Fibroblast of villous mesenchyme (primary cell): ENCODE measurements at regions not wholly inside any gene's neighbourhood (a gene's known extent, or its start where the extent isn't known, plus 50 kb on each side); places are given as distances from the start of the nearest gene placed in this dataset.

Source experiments
- DNase-seq: peaks from one replicate; pipeline ENCODE4 v3.0.0-alpha.2; 2010; ENCODE audit warnings: low read depth
- H3K4me3 ChIP-seq: 2 replicates; pipeline ENCODE4 v1.5.1; 2011; ENCODE audit warnings: low read depth, mild to moderate bottlenecking, low read length
- TF ChIP-seq, protein P1 (sequence below): IDR thresholded peaks from 2 replicates; pipeline ENCODE4 v1.5.1; 2012; ENCODE audit warnings: low read depth, mild to moderate bottlenecking, low read length; ENCODE audit not compliant: insufficient read depth

- H3K4me3 ChIP-seq, result no peak overlapping the region
- DNase-seq, result no peak
- TF ChIP-seq, protein P1, sequence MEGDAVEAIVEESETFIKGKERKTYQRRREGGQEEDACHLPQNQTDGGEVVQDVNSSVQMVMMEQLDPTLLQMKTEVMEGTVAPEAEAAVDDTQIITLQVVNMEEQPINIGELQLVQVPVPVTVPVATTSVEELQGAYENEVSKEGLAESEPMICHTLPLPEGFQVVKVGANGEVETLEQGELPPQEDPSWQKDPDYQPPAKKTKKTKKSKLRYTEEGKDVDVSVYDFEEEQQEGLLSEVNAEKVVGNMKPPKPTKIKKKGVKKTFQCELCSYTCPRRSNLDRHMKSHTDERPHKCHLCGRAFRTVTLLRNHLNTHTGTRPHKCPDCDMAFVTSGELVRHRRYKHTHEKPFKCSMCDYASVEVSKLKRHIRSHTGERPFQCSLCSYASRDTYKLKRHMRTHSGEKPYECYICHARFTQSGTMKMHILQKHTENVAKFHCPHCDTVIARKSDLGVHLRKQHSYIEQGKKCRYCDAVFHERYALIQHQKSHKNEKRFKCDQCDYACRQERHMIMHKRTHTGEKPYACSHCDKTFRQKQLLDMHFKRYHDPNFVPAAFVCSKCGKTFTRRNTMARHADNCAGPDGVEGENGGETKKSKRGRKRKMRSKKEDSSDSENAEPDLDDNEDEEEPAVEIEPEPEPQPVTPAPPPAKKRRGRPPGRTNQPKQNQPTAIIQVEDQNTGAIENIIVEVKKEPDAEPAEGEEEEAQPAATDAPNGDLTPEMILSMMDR, result no peak
These were observed 242.7 kb upstream of the HTR2A start for GRCh38 chr13:47139519-47139918.

- no peak for DNase-seq
- TF ChIP-seq, protein P1, result no peak
- H3K4me3 ChIP-seq, result no peak overlapping the region
These were observed 239.7 kb upstream of the HTR2A start for GRCh38 chr13:47136504-47136941.

- DNase-seq, result no peak
- H3K4me3 ChIP-seq, result no peak overlapping the region
- TF ChIP-seq, protein P1, result no peak
These were observed 239.1 kb upstream of the HTR2A start for GRCh38 chr13:47135800-47136503.

DNA sequence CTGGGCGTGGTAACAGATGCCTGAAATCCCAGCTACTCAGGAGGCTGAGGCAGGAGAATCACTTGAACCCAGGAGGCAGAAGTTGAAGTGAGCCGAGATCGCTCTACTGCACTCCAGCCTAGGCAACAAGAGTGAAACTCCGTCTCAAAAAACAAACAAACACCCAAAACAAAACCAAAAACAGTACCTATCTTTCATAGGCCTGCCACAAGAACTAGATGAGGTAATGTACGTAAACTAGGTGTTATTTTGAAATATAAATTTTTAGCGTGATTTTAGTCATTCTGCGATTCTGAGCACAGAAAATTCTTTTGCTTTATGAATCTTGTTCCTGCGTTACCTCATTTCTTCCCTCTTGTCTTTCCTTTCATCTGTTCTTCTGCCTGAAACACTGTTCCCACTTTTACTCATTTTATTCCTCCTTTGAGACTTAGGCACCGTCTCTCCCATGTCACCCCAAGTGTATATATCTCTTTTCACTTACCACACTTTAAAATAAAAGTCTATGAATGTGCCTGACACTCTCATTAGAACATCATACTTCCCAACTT is 238.2 kb upstream of the HTR2A start:
- no peak overlapping the region for H3K4me3 ChIP-seq
- TF ChIP-seq, protein P1, result no peak
- no peak for DNase-seq

DNA sequence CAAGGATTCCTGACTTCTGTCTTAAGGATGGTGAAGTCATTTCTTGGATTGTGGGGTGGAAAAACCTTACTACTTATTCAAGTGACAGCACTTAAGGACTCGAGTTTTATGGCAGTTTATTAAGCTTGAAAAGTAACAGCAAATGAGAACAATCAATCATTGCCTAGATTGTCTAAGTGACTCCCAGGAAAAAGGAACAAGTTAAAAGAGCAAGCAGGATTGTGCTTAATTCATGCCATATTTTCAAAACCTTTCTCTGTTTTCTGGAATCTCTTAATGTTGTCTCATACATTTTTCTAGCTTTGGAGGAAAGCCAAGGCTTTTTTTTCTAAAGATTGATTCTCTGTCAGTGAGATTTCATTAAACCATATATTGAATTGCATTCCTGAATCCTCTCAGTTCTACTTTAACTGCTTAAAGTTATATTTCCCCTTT is 236.2 kb upstream of the HTR2A start:
- no peak for DNase-seq
- TF ChIP-seq, protein P1, result no peak
- no peak overlapping the region for H3K4me3 ChIP-seq

- no peak overlapping the region for H3K4me3 ChIP-seq
- DNase-seq, result no peak
- TF ChIP-seq, protein P1, result no peak
These were observed 232.6 kb upstream of the HTR2A start for GRCh38 chr13:47129461-47129860.
